ENCODE measurements at regions not wholly inside any gene's neighbourhood (a gene's known extent, or its start where the extent isn't known, plus 50 kb on each side); places are given as distances from the start of the nearest gene placed in this dataset.
"Not testable (repeated sequence)": the region's sequence is repeated elsewhere in the genome, so short reads cannot be mapped to it uniquely, and the experiment has no call there.

DNA sequence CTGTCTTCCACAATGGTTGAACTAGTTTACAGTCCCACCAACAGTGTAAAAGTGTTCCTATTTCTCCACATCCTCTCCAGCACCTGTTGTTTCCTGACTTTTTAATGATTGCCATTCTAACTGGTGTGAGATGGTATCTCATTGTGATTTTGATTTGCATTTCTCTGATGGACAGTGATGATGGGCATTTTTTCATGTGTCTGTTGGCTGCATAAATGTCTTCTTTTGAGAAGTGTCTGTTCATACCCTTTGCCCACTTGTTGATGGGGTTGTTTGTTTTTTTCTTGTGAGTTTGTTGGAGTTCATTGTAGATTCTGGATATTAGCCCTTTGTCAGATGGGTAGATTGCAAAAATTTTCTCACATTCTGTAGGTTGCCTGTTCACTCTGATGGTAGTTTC is 153.1 kb downstream of the ALX1 start:
- DNase-seq = not testable (repeated sequence)

DNA sequence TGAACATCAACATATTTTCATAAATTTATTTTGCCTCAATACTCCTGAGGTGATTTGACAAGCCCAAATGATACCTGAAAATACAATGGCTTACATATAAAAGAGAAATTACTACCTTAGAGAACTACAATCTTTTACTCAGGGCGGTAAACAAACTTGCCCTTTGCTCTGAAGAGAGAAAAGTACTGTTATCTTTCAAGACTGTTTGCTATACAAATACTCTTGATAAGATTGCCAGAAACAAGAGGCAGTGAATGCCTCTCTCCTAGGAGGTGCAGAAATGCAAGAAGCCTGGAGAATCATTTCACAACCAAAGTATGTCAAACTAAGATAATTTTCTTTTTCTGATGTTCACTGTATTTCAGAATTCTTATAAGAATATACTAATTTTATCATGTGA is 160.3 kb downstream of the ALX1 start:
- DNase-seq = no peak

DNA sequence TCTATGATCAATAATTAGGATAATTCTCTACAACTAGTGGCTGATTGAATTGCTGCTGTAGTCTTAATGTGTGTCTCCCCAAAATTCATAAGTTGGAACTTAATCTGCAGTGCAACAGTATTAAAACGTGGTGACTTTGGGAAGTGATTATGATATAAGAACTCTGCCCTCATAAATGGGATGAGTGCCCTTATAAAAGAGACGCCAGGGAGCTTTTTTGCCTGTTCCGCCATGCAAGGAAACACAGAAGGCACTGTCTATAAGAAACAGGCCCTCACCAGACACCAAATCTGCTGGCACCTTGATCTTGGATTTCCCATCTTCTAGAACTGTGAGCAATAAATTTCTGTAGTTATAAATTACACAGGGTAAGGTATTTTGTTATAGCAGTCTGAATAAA is 161.0 kb downstream of the ALX1 start:
- DNase-seq = no peak

DNA sequence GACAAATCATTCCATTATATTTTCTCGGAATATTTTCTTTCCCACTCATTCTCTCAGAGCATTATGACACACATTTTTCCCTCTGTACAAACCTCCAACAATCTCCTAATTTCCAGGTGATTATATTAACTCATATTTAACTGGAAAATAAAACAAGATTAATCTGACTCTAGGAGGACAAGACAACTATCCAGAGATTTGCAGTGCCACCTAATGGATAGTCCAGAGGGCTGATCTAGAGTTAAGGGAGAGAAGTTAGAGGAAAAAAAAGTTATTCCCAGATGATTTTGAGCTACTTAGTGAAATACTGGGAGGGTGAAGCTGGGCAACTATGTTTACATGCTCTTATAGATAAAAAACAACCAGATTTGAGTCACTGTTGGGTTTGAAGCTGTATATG is 161.7 kb downstream of the ALX1 start:
- peak; percentile 19 for DNase-seq

DNA sequence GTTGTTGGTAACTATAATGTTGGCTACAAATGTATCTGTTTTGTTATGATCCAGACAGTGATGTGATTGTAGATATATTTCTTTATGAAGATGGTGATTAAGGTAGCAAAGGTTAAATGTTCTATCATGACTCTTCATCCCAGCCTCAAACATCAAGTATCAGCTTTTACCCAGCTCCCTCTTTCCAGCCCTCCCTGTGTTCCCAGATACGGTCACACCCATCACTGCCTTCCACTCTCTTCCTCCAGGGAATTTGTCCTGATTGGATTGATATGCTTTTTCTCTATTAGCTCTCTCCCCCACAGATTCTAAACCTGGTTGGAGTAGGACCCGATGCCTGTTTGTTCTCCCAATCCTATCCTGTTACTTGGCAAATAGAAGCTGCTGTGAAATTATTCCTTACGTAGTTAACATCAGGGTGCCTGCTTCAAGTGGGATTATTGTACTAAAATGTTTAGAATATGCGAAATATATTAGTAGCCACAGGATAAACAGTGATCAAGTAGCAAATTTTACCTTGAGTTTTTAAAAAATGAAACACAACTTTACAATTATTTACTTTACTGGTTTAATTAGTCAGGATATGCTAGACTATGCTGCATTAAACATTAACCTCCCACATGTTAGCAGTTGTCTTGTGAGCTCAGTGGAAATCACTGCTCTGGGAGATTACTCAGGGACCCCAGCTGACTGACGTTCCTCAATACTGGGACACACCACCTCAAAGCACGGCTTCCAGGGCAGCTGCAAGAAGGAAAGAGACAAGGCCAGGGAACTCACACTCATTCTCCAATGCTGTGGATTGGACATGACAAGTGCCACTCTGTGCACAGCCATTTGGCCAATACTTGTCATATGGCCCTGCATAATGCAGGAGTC is 165.3 kb downstream of the ALX1 start:
- DNase-seq = no peak

DNA sequence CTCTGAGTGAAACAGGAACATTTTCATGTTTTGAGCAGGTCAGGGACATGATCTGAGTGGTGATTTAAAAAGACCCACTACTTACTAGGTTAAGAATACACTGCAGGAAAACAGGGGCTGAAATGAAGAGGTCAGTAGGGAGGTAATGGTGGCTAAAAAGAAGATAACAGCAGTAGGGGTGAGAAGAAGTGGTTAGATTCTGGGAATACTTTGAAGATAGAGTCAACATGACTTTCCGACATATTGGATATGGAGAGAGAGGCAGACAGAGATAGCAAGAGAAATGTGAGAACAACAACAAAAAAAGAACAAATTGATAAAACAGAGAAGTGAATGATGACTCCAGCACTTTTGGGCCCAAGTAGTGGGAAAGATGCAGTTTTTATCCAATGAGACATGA is 168.0 kb downstream of the ALX1 start:
- DNase-seq = no peak

DNA sequence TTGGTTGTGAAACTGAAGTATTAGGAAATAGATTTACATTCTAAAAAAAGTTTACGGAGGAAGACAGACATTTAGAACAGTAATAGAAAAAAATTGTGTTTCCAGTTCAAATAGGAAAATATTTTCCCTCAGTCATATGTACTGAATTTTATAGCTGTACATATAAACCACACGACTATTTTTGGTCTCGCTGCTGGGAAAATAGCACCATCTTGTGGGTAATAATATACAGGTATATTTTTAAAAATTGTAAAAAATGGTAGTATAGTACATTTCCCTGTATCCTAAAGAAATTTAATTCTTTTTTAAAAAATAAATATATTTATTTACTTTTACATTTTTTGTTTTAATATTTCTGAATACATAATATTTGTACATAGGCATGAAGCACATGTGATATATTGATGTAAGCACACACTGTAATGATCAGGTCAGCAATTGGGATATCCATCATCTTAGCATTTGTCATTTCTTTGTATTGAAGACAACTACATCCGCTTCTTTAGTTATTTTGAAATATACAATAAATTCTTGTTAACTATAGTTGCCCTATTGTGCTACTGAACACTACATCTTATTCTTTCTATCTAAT is 168.6 kb downstream of the ALX1 start:
- DNase-seq = peak; percentile 28

DNA sequence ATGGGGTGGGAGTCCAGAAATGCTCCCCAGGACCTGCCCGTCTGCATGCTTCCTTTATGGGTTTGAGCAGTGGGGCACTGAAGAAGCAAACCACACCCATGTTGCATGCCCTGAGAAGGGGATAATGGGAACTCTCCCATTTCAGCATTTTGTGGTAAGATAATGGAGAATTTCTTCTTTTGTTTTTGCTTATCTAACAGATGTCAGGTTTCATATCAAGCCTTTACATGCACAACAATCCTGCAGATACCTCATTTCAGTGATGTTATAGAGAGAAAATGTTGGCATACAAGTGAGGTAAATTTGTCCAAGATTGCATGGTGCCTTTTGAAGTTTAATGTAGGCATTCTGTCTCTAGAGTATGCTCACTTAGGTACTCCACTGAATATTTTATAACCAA is 177.0 kb downstream of the ALX1 start:
- DNase-seq = no peak

DNA sequence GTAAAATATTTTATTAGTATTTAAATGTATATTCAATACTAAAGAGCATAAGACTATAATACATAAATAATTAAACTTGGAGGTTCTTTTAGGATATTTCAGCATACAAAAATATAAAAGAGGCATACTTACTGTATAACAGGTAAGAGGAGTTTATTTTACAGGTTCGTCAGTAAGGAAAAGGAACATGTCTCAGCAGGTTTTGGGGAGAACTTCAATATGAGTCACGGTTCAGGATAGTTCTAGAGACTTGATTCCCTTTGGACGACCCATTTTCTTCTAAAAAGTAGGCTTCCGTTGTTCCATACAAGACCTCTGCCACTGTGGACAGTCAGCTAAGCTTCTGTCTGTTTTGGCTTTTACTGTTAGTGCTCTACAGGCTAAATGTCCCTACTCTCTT is 181.1 kb downstream of the ALX1 start:
- no peak for DNase-seq

DNA sequence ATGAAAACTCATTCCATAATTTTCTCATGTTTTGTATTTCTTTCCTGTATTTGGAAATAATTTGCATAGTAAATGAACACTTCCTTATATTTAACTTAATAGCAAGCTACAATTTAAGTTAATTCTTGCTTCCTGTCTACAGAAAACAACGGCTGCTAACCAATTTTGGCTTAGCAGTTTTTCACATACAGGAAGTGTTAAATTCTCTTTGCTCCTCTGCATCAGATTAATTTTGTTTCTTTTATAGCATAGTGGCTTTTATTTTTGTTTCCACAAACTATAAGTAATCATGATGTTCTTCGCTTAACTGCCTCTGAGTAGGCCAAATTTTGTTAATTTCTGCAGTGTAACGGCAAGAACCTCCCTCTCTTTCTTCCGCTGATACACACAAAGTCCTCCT is 182.9 kb downstream of the ALX1 start:
- DNase-seq = no peak

DNA sequence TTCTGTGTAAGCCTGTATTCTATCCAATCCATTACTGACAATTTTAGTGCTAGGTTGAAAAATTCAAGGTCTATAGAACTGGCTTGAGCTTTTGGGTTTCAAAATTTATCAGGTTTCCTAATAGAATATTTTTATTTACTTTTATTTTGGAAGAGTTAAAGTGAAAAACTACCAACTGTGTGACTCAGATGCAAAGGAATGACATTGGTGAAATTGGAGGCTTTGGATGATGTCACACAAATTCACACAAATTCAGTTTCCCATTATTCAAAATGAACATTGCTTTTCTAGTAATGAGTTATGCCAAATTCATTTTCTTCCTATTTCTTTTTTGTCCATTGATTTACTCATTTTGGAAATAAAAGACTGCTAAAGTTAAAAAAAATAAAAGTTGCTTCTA is 186.9 kb downstream of the ALX1 start:
- peak; percentile 16 for DNase-seq

DNA sequence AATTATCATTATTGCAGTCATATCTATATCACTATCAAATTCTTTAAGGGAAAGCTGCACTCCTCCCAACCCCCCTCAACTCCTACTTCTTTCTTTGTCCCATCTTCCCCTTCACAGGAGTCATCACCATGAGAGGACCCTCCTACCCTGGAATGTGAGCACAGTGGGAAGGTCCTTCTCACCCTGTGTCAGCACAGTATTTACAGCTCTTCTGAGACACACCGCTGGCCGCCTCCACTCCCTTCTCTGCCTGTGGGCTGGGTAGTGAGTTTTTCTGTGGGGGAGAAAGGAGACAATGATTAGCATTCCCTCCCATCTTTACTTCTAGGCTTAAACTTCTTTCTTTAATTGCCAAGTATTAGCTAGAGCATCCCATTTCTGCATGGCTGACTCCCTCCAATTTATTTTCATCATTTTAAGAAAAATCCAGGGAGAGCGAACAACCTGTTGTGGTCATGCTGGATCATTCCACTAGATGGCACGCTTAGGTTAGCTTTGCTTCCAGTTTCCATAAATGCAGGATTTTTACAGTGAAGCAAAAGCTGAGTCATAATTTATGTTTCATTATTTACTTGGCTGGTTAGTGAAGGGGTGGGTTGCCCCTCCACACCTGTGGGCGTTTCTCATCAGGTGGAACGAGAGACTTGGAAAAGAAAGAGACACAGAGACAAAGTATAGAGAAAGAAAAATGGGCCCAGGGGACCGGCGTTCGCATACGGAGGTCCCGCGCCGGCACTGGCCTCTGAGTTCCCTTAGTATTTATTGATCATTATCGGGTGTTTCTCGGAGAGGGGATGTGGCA is 188.5 kb downstream of the ALX1 start:
- DNase-seq = peak; percentile 64

DNA sequence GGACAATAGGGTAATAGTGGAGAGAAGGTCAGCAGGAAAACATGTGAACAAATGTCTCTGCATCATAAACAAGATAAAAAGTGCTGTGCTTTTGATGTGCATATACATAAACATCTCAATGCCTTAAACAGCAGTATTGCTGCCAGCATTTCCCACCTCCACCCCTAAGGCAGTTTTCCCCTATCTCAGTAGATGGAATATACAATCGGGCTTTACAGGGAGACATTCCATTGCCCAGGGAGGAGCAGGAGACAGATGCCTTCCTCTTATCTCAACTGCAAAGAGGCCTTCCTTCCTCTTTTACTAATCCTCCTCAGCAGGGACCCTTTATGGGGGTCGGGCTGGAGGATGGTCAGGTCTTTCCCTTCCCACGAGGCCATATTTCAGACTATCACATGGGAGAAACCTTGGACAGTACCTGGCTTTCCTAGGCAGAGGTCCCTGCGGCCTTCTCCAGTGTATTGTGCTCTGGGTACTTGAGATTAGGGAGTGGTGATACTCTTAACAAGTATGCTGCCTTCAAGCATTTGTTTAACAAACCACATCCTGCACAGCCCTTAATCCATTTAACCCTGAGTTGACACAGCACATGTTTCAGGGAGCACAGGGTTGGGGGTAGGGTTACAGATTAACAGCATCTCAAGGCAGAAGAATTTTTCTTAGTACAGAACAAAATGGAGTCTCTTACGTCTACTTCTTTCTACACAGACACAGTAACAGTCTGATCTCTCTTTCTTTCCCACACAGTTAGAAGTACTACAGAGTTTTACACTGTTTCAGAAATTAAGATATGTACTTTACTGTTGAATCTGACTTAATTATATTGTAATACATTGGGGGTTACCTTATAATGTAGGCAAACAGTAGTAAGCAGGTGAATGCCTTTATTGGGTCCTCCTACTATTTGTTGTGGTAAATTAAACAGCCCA is 189.4 kb downstream of the ALX1 start:
- DNase-seq = peak; percentile 42

DNA sequence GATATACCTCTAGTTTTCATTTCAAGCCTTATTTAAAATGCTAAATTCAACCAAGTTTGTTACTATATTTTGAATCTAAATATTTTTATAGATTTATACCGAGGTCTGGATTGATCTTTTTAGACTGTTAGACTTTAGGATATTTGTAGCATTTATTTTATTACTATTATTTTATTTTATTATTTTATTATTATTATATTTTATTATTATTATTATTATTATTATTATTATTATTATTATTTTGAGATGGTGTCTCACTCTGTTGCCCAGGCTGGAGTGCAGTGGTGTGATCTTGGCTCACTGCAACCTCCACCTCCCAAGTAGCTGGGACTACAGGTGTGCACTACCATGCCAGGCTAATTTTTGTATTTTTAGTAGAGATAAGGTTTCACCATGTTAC is 195.3 kb downstream of the ALX1 start:
- DNase-seq = not testable (repeated sequence)

DNA sequence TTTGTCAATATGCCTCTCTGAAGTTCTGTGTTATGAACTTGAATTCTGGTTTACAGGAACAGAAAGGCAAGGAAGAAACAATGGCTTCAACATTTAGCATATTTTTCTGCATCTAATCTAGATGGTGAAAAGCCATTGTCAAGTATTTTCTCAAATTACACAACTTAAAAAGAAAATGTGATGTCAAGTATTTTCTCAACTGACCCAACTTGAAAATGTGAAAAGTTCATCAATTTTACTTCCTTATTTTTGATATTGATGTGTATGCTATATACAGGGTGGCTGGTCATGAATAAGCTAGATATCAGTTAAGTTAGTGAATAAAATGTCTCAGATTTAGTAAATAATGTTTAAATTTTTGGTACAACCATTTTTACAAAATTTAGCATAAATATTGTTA is 196.7 kb downstream of the ALX1 start:
- no peak for DNase-seq

DNA sequence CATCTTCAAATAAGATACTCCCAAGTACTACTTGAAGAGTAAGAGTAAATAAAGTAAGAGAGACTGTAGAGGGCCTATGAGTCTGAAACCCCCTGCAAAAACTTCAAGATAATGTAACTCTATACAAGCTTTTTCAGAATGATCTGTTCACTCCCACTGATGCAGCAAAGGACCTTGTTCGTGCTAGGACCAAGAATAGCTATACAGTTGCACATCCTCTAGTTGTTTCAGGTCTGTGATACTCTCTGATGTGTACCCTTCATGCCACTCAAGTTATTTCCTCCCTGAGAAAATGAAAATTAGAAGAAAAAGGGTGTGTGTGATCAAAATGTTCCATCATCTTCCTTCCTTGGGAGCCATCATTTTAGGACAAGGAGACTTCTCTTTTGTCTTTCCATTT is 204.4 kb downstream of the ALX1 start:
- no peak for DNase-seq

DNA sequence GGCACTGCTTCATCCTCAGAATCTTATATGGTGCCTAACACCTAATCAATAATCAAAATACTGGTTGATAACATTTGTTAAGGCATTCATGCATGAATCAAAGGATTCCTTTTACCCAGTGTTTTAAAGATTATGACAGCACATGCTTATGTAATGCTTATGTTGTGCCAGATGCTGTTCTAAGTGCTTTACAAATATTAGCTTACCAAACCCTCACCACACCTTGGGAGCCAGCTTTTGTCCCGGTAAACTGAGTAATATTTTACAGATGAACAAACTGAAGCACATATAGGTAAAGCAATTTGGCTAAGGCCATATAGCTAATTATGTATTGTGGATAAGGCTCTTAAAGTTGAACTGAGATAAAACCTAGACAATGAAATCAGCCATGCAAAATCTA is 209.2 kb downstream of the ALX1 start:
- DNase-seq = no peak

DNA sequence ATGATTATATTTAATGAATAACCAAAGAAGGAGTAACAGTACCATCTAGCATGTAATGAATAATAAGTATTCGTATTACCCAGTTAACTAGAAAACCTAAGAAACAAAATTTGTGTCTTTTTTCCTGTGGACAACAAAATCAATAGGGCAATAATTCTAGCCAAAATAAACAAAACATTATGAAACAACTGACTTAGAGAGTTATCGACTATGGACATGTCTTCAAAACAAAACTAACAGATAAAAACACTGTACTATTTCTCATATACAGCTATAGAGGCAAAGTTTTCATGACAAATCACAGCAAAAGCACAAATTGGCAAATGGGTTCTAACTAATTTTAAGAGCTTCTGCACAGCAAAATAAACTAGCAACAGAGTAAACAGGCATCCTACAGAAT is 224.1 kb downstream of the ALX1 start:
- no peak for DNase-seq

DNA sequence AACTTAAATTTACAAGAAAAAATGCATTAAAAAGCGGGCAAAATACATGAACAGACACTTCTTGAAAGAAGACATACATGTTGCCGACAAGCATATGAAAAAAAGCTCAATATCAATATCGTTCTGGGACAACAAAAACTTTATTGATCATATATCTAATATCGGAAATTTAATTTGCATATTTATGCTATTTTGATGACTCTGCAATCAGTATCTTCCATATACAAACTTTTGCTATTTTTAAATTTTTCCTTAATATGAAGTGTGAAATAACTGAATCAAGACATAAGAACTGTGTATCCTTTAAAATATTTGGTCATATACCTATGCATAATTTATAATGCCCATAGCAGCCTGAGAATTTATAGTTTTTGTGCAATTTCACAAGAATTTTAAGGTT is 224.6 kb downstream of the ALX1 start:
- no peak for DNase-seq

DNA sequence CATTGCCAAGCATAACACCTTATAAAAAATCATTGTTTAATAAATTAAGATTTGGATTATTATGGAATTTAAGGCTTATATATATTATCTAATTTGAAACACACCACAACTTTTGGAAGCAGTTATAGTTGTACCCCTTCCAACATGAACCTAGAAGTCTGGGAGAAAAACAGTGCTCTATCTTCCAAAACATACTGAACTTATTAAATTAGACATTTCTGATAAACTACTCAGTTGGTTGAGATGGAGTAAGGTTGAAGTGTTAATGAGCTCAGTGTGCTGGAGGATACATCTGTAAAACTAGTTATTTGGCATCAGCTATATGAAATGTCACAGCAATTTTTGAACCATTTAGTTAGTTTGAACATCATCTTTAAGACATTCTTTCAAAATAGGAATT is 227.4 kb downstream of the ALX1 start:
- DNase-seq = no peak

DNA sequence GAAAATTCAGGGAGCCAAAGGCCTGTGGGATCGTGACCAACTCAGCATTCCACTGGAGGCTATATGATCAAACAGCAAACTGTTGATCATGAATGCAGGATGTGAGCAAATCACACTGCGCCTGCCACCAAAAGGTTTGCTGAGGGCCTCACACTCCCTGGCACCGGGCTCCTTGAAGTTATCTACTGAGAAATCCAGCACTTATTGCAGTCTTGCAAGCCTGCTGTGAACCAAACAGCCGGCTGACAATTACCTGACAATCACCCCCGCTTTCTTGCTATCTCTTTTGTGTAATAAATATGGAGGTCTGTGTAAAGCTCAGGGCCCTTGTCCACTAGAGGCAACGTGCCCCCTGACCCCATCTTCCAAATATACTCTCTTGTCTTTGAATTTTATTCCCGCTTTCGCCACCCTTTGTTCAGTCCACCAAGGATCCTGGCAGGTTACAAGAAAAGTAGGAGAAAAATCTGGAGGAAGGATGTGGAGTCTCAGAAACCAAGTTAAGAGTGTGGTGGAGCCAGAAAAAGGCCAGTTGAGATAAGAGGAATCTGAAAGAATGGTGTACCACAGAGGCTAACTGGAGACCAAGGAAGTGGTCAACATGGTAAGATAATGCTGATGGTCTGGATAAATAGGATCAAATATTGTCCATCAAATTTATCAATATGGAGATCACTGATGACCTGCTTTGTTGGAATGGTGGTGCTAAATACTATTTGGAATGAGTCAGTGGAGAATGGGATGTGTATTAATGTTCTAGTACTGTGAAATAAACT is 229.2 kb downstream of the ALX1 start:
- no peak for DNase-seq

DNA sequence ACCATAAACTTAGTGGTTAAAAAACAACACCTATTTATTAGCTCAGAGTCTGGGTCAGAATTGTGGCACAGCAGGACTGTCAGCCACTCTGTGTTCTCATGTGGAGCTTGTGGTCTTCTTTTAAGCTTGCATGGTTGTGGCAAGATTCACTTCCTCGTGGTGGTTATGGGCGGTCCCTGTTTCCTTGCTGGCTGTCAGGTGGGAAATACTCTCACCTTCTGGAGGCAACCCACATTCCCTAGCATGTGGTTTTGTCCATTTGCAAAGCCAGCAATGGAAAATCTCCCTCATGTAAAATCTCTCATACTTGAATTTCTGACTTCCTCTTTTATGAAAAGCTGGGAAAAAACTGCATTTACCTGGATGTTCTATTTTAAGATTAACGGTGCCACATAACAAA is 229.8 kb downstream of the ALX1 start:
- DNase-seq = no peak
